Prostate gland (tissue), 2 donors: ENCODE measurements at regions not wholly inside any gene's neighbourhood (a gene's known extent, or its start where the extent isn't known, plus 50 kb on each side); places are given as distances from the start of the nearest gene placed in this dataset.

Experiments
- DNase-seq: peaks from one replicate; pipeline ENCODE4 v3.0.0-alpha.2; 2019; ENCODE audit warnings: low spot score
- H3K27ac ChIP-seq, 2 donors: fragments of 200-600 bp; sonication (generic); 2 replicates each; pipeline ENCODE4 v1.5.1; 2017 to 2019
- H3K27me3 ChIP-seq: fragments of 200-600 bp; sonication (generic); replicated peaks from 2 replicates; pipeline ENCODE4 v1.5.1; 2019; ENCODE audit not compliant: insufficient read depth
- H3K36me3 ChIP-seq, 2 donors: fragments of 200-600 bp; sonication (generic); 1 replicate in 1 of 2; 2 replicates in 1 of 2; pipeline versions ENCODE4 v1.5.1 to v1.8.1; 2017 to 2019
- H3K4me1 ChIP-seq: fragments of 200-600 bp; sonication (generic); replicated peaks from 2 replicates; pipeline ENCODE4 v1.5.1; 2019
- H3K4me3 ChIP-seq, 2 donors: fragments of 200-600 bp; sonication (generic); 2 replicates each; pipeline ENCODE4 v1.5.1; 2017 to 2019
- H3K9me3 ChIP-seq: fragments of 200-600 bp; sonication (generic); 2 replicates; pipeline ENCODE4 v1.5.1; 2017
- CTCF ChIP-seq, 4 experiments: fragments of 200-600 bp in 2 of 4; fragments of 450-650 bp in 2 of 4; sonication (generic) in 2 of 4; IDR thresholded peaks; 1 replicate in 3 of 4; 2 replicates in 1 of 4; pipeline ENCODE4 v1.5.1; 2016 to 2019; ENCODE audit warnings: antibody characterized with exemption in 4 of 4, mild to moderate bottlenecking in 2 of 4, moderate library complexity in 2 of 4
- POLR2A ChIP-seq: fragments of 450-650 bp; IDR thresholded peaks from one replicate; pipeline ENCODE4 v1.6.1; 2016; ENCODE audit warnings: antibody characterized with exemption, mild to moderate bottlenecking
- POLR2AphosphoS5 ChIP-seq: sonication (generic); formaldehyde crosslinking; IDR thresholded peaks from one replicate; pipeline ENCODE4 v1.6.1; 2017; ENCODE audit warnings: antibody characterized with exemption
- WGBS: methylation state at CpG from one replicate; pipeline ENCODE4 v1.1.5; 2018; 5-methylcytosine and 5-hydroxymethylcytosine counted together
- intact Hi-C: fragments of 100-400 bp; cut with DNase I; formaldehyde crosslinking; loops from one replicate; pipeline ENCODE4 v1.14.2; 2022
- small RNA-seq, 2 donors: library from RNA; depleted of rRNA; stranded (forward); fragments of <200 nt; gene quantifications; one replicate each; pipeline ENCODE3, GENCODE V24; 2016

GRCh38 chr12:118925826-118926225 is 55.5 kb upstream of the SRRM4 start:
- intact Hi-C loops: no loop called here
- 47% methylated on average over 3 of the region's 3 CpGs for WGBS
- no peak overlapping the region for H3K4me3 ChIP-seq
- H3K27me3 ChIP-seq: no peaks in the 10 kb centered on the region
- no peak overlapping the region for H3K27ac ChIP-seq
- H3K4me1 ChIP-seq: no peaks in the 10 kb centered on the region
- TF ChIP-seq CTCF (IDR thresholded peaks at IDR 0.05) (no peak), POLR2A (no peak), POLR2AphosphoS5 (no peak)
- H3K9me3 ChIP-seq: no peaks in the 10 kb centered on the region
- no peak for DNase-seq
- H3K36me3 ChIP-seq: no peaks in the 10 kb centered on the region

Small RNA genes lying in the stretch of these regions (small RNA-seq; reads per million reads assigned to genes)
- gene RF00428: 0 reads per million in 2 donors
- 0.09 to 0.40 reads per million in 2 donors for gene RNA5SP374
